ENCODE measurements at regions not wholly inside any gene's neighbourhood (a gene's known extent, or its start where the extent isn't known, plus 50 kb on each side); places are given as distances from the start of the nearest gene placed in this dataset.

GRCh38 chr21:28126521-28127174, 866.0 kb downstream of the LTN1 start:
- TF ChIP-seq FOXM1 (IDR thresholded peaks at IDR 0.05; ENCODE audit: borderline replicate concordance) = no peak
- no peak for TF ChIP-seq HDGF (IDR thresholded peaks at IDR 0.05; ENCODE audit: borderline replicate concordance)
- no peak for TF ChIP-seq TARDBP (IDR thresholded peaks at IDR 0.05)

Data from HEK293T (cell line).